ENCODE measurements at regions not wholly inside any gene's neighbourhood (a gene's known extent, or its start where the extent isn't known, plus 50 kb on each side); places are given as distances from the start of the nearest gene placed in this dataset.
"Not testable (repeated sequence)": the region's sequence is repeated elsewhere in the genome, so short reads cannot be mapped to it uniquely, and the experiment has no call there.

- no peaks in the 10 kb centered on the region for H3K27me3 Mint-ChIP-seq
- H3K9me3 Mint-ChIP-seq, result no peaks in the 10 kb centered on the region
- H3K4me1 Mint-ChIP-seq (ENCODE audit: low read depth), result no peaks in the 10 kb centered on the region
- no peak overlapping the region for H3K4me3 Mint-ChIP-seq
- intact Hi-C loops (cut with micrococcal nuclease), result no loop called here
- no peaks in the 10 kb centered on the region for H3K36me3 Mint-ChIP-seq (ENCODE audit: low read depth)
- no peak overlapping the region for H3K27ac Mint-ChIP-seq
Observed at GRCh38 chr4:20095805-20096541, 155.7 kb upstream of the SLIT2 start.

GRCh38 chr4:20091781-20092180 is 159.9 kb upstream of the SLIT2 start:
- Mint-ChIP-seq H3K9me3 (no peaks in the 10 kb centered on the region), H3K4me1 (ENCODE audit: low read depth) (no peaks in the 10 kb centered on the region), H3K27ac (no peak overlapping the region), H3K36me3 (ENCODE audit: low read depth) (no peaks in the 10 kb centered on the region), H3K4me3 (no peak overlapping the region), H3K27me3 (no peaks in the 10 kb centered on the region)
- intact Hi-C loops (cut with micrococcal nuclease), result no loop called here

GRCh38 chr4:20087522-20087911 is 164.2 kb upstream of the SLIT2 start:
- Mint-ChIP-seq H3K9me3 (no peaks in the 10 kb centered on the region), H3K27me3 (no peaks in the 10 kb centered on the region), H3K27ac (no peak overlapping the region), H3K4me3 (no peak overlapping the region), H3K4me1 (ENCODE audit: low read depth) (no peaks in the 10 kb centered on the region), H3K36me3 (ENCODE audit: low read depth) (no peaks in the 10 kb centered on the region)
- intact Hi-C loops (cut with micrococcal nuclease), result no loop called here

GRCh38 chr4:20086799-20087521 is 164.7 kb upstream of the SLIT2 start:
- H3K27me3 Mint-ChIP-seq, result no peaks in the 10 kb centered on the region
- H3K36me3 Mint-ChIP-seq (ENCODE audit: low read depth), result no peaks in the 10 kb centered on the region
- H3K4me3 Mint-ChIP-seq, result no peak overlapping the region
- no peaks in the 10 kb centered on the region for H3K9me3 Mint-ChIP-seq
- H3K4me1 Mint-ChIP-seq (ENCODE audit: low read depth), result no peaks in the 10 kb centered on the region
- H3K27ac Mint-ChIP-seq, result no peak overlapping the region
- intact Hi-C loops (cut with micrococcal nuclease), result no loop called here

- no peaks in the 10 kb centered on the region for H3K4me1 Mint-ChIP-seq (ENCODE audit: low read depth)
- no peaks in the 10 kb centered on the region for H3K9me3 Mint-ChIP-seq
- intact Hi-C loops (cut with micrococcal nuclease), result no loop called here
- no peaks in the 10 kb centered on the region for H3K36me3 Mint-ChIP-seq (ENCODE audit: low read depth)
- no peaks in the 10 kb centered on the region for H3K27me3 Mint-ChIP-seq
- H3K27ac Mint-ChIP-seq, result no peak overlapping the region
- H3K4me3 Mint-ChIP-seq, result no peak overlapping the region
Observed at GRCh38 chr4:20086067-20086798, 165.5 kb upstream of the SLIT2 start.

GRCh38 chr4:20085653-20086052 is 166.1 kb upstream of the SLIT2 start:
- Mint-ChIP-seq H3K27ac (no peak overlapping the region), H3K27me3 (no peaks in the 10 kb centered on the region), H3K9me3 (no peaks in the 10 kb centered on the region), H3K4me3 (no peak overlapping the region), H3K4me1 (ENCODE audit: low read depth) (no peaks in the 10 kb centered on the region), H3K36me3 (ENCODE audit: low read depth) (no peaks in the 10 kb centered on the region)
- intact Hi-C loops (cut with micrococcal nuclease), result no loop called here

GRCh38 chr4:20085156-20085555 is 166.5 kb upstream of the SLIT2 start:
- Mint-ChIP-seq H3K4me3 (no peak overlapping the region), H3K9me3 (no peaks in the 10 kb centered on the region), H3K27me3 (no peaks in the 10 kb centered on the region), H3K4me1 (ENCODE audit: low read depth) (no peaks in the 10 kb centered on the region), H3K27ac (no peak overlapping the region), H3K36me3 (ENCODE audit: low read depth) (no peaks in the 10 kb centered on the region)
- intact Hi-C loops (cut with micrococcal nuclease), result no loop called here

- no peaks in the 10 kb centered on the region for H3K27me3 Mint-ChIP-seq
- no peak overlapping the region for H3K4me3 Mint-ChIP-seq
- H3K4me1 Mint-ChIP-seq (ENCODE audit: low read depth), result no peaks in the 10 kb centered on the region
- H3K36me3 Mint-ChIP-seq (ENCODE audit: low read depth), result no peaks in the 10 kb centered on the region
- no peak overlapping the region for H3K27ac Mint-ChIP-seq
- H3K9me3 Mint-ChIP-seq, result no peaks in the 10 kb centered on the region
- intact Hi-C loops (cut with micrococcal nuclease), result no loop called here
Observed at GRCh38 chr4:20084488-20084887, 167.2 kb upstream of the SLIT2 start.

GRCh38 chr4:20078644-20079043 is 173.1 kb upstream of the SLIT2 start:
- no peaks in the 10 kb centered on the region for H3K36me3 Mint-ChIP-seq (ENCODE audit: low read depth)
- intact Hi-C loops (cut with micrococcal nuclease), result no loop called here
- H3K27me3 Mint-ChIP-seq, result no peaks in the 10 kb centered on the region
- no peaks in the 10 kb centered on the region for H3K9me3 Mint-ChIP-seq
- H3K4me1 Mint-ChIP-seq (ENCODE audit: low read depth), result no peaks in the 10 kb centered on the region
- H3K4me3 Mint-ChIP-seq, result no peak overlapping the region
- no peak overlapping the region for H3K27ac Mint-ChIP-seq

GRCh38 chr4:20075248-20075871 is 176.3 kb upstream of the SLIT2 start:
- intact Hi-C loops (cut with micrococcal nuclease), result no loop called here
- Mint-ChIP-seq H3K4me1 (ENCODE audit: low read depth) (no peaks in the 10 kb centered on the region), H3K9me3 (no peaks in the 10 kb centered on the region), H3K27ac (no peak overlapping the region), H3K4me3 (no peak overlapping the region), H3K36me3 (ENCODE audit: low read depth) (no peaks in the 10 kb centered on the region), H3K27me3 (no peaks in the 10 kb centered on the region)

GRCh38 chr4:20074450-20074849 is 177.3 kb upstream of the SLIT2 start:
- Mint-ChIP-seq H3K4me1 (ENCODE audit: low read depth) (no peaks in the 10 kb centered on the region), H3K9me3 (no peaks in the 10 kb centered on the region), H3K36me3 (ENCODE audit: low read depth) (no peaks in the 10 kb centered on the region), H3K27ac (no peak overlapping the region), H3K4me3 (no peak overlapping the region), H3K27me3 (no peaks in the 10 kb centered on the region)
- intact Hi-C loops (cut with micrococcal nuclease), result no loop called here

GRCh38 chr4:20065952-20066351 is 185.8 kb upstream of the SLIT2 start:
- Mint-ChIP-seq H3K9me3 (no peaks in the 10 kb centered on the region), H3K27me3 (no peaks in the 10 kb centered on the region), H3K36me3 (ENCODE audit: low read depth) (no peaks in the 10 kb centered on the region), H3K27ac (no peak overlapping the region), H3K4me3 (no peak overlapping the region), H3K4me1 (ENCODE audit: low read depth) (no peaks in the 10 kb centered on the region)
- intact Hi-C loops (cut with micrococcal nuclease), result no loop called here

GRCh38 chr4:20062857-20063256 is 188.8 kb upstream of the SLIT2 start:
- H3K27ac Mint-ChIP-seq; H3K4me1 Mint-ChIP-seq (ENCODE audit: low read depth); H3K36me3 Mint-ChIP-seq (ENCODE audit: low read depth); H3K27me3 Mint-ChIP-seq; H3K4me3 Mint-ChIP-seq; intact Hi-C loops (cut with micrococcal nuclease); H3K9me3 Mint-ChIP-seq: not testable (repeated sequence)

GRCh38 chr4:20062054-20062453 is 189.7 kb upstream of the SLIT2 start:
- intact Hi-C loops (cut with micrococcal nuclease), result no loop called here
- Mint-ChIP-seq H3K9me3 (no peaks in the 10 kb centered on the region), H3K4me3 (no peak overlapping the region), H3K36me3 (ENCODE audit: low read depth) (no peaks in the 10 kb centered on the region), H3K4me1 (ENCODE audit: low read depth) (no peaks in the 10 kb centered on the region), H3K27ac (no peak overlapping the region), H3K27me3 (no peaks in the 10 kb centered on the region)

Data from dendritic cell treated with granulocyte-macrophage colony-stimulating factor and Interleukin-4, amounts not matched to agents 40 ng/mL and 50 ng/mL, for 4 days (primary cell).